HCT116 (cell line): ENCODE measurements at regions not wholly inside any gene's neighbourhood (a gene's known extent, or its start where the extent isn't known, plus 50 kb on each side); places are given as distances from the start of the nearest gene placed in this dataset.

Experiments
- ATAC-seq: fragments of 200-7000 bp; cut with Tn5 transposase; 2 replicates; pipeline ENCODE4 v1.9.1; 2020; ENCODE audit warnings: mild to moderate bottlenecking, moderate library complexity
- BruUV-seq: library from RNA; stranded (reverse); fragments of 400-500 nt; replicated peaks from 2 replicates; lab custom pipeline; 2021; lab: Mats Ljungman, UMichigan
- CTCF ChIA-PET: fragments of 300-600 bp; sonication (Branson Sonifier 250); formaldehyde crosslinking; loops from one replicate; lab custom pipeline; 2021; ENCODE audit warnings: antibody characterized with exemption; lab: Charles Lee
- POLR2A ChIA-PET: fragments of 300-600, 350-600 bp; sonication (Branson Sonifier 250); formaldehyde crosslinking; loops from one replicate; lab custom pipeline; 2021; ENCODE audit warnings: antibody characterized with exemption; lab: Charles Lee
- RAD21 ChIA-PET, 2 experiments: fragments of 300-600 bp; sonication (Branson Sonifier 250); formaldehyde crosslinking; loops; one replicate each; lab custom pipeline; 2023; ENCODE audit warnings: low total read pairs in 2 of 2; ENCODE audit not compliant: uncharacterized antibody in 2 of 2, unreplicated experiment in 2 of 2, low non-redundant PET in 1 of 2; lab: Charles Lee
- DNase-seq: peaks from one replicate; pipeline ENCODE4 v3.0.0-alpha.2; 2010; ENCODE audit warnings: low read depth, low spot score
- H2AFZ ChIP-seq: fragments of 200-600 bp; shearing (Covaris generic), sonication (generic); 2 replicates; pipeline ENCODE4 v1.6.1; 2017; ENCODE audit warnings: low read depth, mixed run types, mixed read lengths, antibody characterized with exemption, low read length; ENCODE audit not compliant: poor library complexity, severe bottlenecking
- H3K27ac ChIP-seq: 2 replicates; pipeline ENCODE4 v1.5.1; 2012; ENCODE audit warnings: low read depth, low read length
- H3K27me3 ChIP-seq: fragments of 200-600 bp; sonication (generic); 2 replicates; pipeline ENCODE4 v1.6.1; 2016; ENCODE audit warnings: mixed run types, low read length, mixed read lengths; ENCODE audit not compliant: insufficient read depth
- H3K36me3 ChIP-seq, 2 experiments: fragments of 200-500 bp in 1 of 2; fragments of 200-600 bp in 1 of 2; sonication (Bioruptor generic) in 1 of 2; sonication (generic) in 1 of 2; 2 replicates each; pipeline versions ENCODE4 v1.5.1 to v1.6.1; 2014 to 2016; ENCODE audit warnings: low read length in 2 of 2, inconsistent platforms in 1 of 2, mixed read lengths in 1 of 2, mixed run types in 1 of 2; ENCODE audit not compliant: insufficient read depth in 2 of 2, control insufficient read depth in 1 of 2
- H3K4me1 ChIP-seq, 2 experiments: fragments of 200-600 bp in 1 of 2; sonication (generic) in 1 of 2; 2 replicates each; pipeline versions ENCODE4 v1.5.1 to v1.6.1; 2012 to 2017; ENCODE audit warnings: low read length in 2 of 2, inconsistent platforms in 1 of 2, mild to moderate bottlenecking in 1 of 2, mixed read lengths in 1 of 2, mixed run types in 1 of 2, moderate library complexity in 1 of 2; ENCODE audit not compliant: insufficient read depth in 2 of 2, control insufficient read depth in 1 of 2
- H3K4me2 ChIP-seq: fragments of 200-600 bp; sonication (generic); 2 replicates; pipeline ENCODE4 v1.6.1; 2017; ENCODE audit warnings: mixed run types, low read length, mixed read lengths
- H3K4me3 ChIP-seq, 2 experiments: fragments of 200-600 bp in 1 of 2; sonication (generic) in 1 of 2; replicated peaks in 1 of 2; 2 replicates each; pipeline ENCODE4 v1.5.1; 2011 to 2016; ENCODE audit warnings: low read length in 2 of 2, control low read depth in 1 of 2, low read depth in 1 of 2, mild to moderate bottlenecking in 1 of 2, mixed read lengths in 1 of 2, mixed run types in 1 of 2
- H3K79me2 ChIP-seq: fragments of 200-600 bp; sonication (generic); 2 replicates; pipeline ENCODE4 v1.6.1; 2017; ENCODE audit warnings: mild to moderate bottlenecking, mixed run types, low read length, moderate library complexity, mixed read lengths; ENCODE audit not compliant: insufficient read depth
- H3K9ac ChIP-seq: fragments of 200-600 bp; sonication (generic); 2 replicates; pipeline ENCODE4 v1.6.1; 2016; ENCODE audit warnings: low read length, mixed read lengths
- H3K9me2 ChIP-seq: fragments of 200-600 bp; sonication (generic), shearing (Covaris generic); 2 replicates; pipeline ENCODE4 v1.6.1; 2017; ENCODE audit warnings: mixed run types, mild to moderate bottlenecking, moderate library complexity; ENCODE audit not compliant: insufficient read depth
- H3K9me3 ChIP-seq, 2 experiments: fragments of 200-500 bp in 1 of 2; fragments of 200-600 bp in 1 of 2; sonication (Bioruptor generic) in 1 of 2; sonication (generic) in 1 of 2; 2 replicates each; pipeline ENCODE4 v1.6.1; 2014 to 2017; ENCODE audit warnings: low read length in 2 of 2, mixed read lengths in 2 of 2, inconsistent platforms in 1 of 2, low read depth in 1 of 2, mild to moderate bottlenecking in 1 of 2, mixed run types in 1 of 2, moderate library complexity in 1 of 2; ENCODE audit not compliant: control insufficient read depth in 1 of 2, insufficient read depth in 1 of 2
- H4K20me1 ChIP-seq: fragments of 200-600 bp; sonication (generic), shearing (Covaris generic); 2 replicates; pipeline ENCODE4 v1.6.1; 2017; ENCODE audit warnings: mixed run types, mild to moderate bottlenecking, moderate library complexity; ENCODE audit not compliant: insufficient read depth
- CBX3 ChIP-seq: IDR thresholded peaks from 2 replicates; pipeline ENCODE4 v1.6.1; 2012; ENCODE audit warnings: low read depth
- CEBPB ChIP-seq: IDR thresholded peaks from 2 replicates; pipeline ENCODE4 v1.6.1; 2012; ENCODE audit warnings: low read depth
- EGR1 ChIP-seq: IDR thresholded peaks from 2 replicates; pipeline ENCODE4 v1.6.1; 2012; ENCODE audit warnings: low read depth
- ELF1 ChIP-seq: IDR thresholded peaks from 2 replicates; pipeline ENCODE4 v1.6.1; 2012; ENCODE audit warnings: low read depth, borderline replicate concordance
- EZH2 ChIP-seq: fragments of 200-600 bp; sonication (generic); IDR thresholded peaks from 2 replicates; pipeline ENCODE4 v1.6.1; 2017; ENCODE audit warnings: antibody characterized with exemption, mixed run types
- EZH2phosphoT487 ChIP-seq: fragments of 200-600 bp; IDR thresholded peaks from 2 replicates; pipeline ENCODE4 v1.6.1; 2018; ENCODE audit warnings: antibody characterized with exemption, borderline replicate concordance
- FOSL1 ChIP-seq: IDR thresholded peaks from 2 replicates; pipeline ENCODE4 v1.6.1; 2012; ENCODE audit warnings: low read depth
- JUND ChIP-seq: IDR thresholded peaks from 2 replicates; pipeline ENCODE4 v1.6.1; 2012
- MAX ChIP-seq: IDR thresholded peaks from 2 replicates; pipeline ENCODE4 v1.6.1; 2012
- POLR2A ChIP-seq: IDR thresholded peaks from 2 replicates; pipeline ENCODE4 v1.7.0; 2011; ENCODE audit warnings: borderline replicate concordance; ENCODE audit not compliant: insufficient read depth, insufficient read length; ENCODE audit errors: extremely low read depth
- POLR2AphosphoS5 ChIP-seq: IDR thresholded peaks from 2 replicates; pipeline ENCODE4 v1.6.1; 2011; ENCODE audit warnings: mild to moderate bottlenecking, low read depth, low read length, moderate library complexity
- RAD21 ChIP-seq: IDR thresholded peaks from 2 replicates; pipeline ENCODE4 v1.6.1; 2012; ENCODE audit warnings: low read depth, mild to moderate bottlenecking
- REST ChIP-seq: IDR thresholded peaks from 2 replicates; pipeline ENCODE4 v1.6.1; 2012; ENCODE audit warnings: low read depth
- SIN3A ChIP-seq: IDR thresholded peaks from 2 replicates; pipeline ENCODE4 v1.6.1; 2012; ENCODE audit warnings: low read depth
- SRF ChIP-seq: IDR thresholded peaks from 2 replicates; pipeline ENCODE4 v1.6.1; 2012; ENCODE audit warnings: low read depth
- TCF7L2 ChIP-seq: IDR thresholded peaks from 2 replicates; pipeline ENCODE4 v1.7.0; 2011; ENCODE audit warnings: borderline replicate concordance, inconsistent platforms; ENCODE audit not compliant: insufficient read depth, insufficient read length; ENCODE audit errors: extremely low read depth
- YY1 ChIP-seq: IDR thresholded peaks from 2 replicates; pipeline ENCODE4 v1.6.1; 2011; ENCODE audit warnings: low read length, low read depth, moderate library complexity, mild to moderate bottlenecking; ENCODE audit not compliant: insufficient replicate concordance; ENCODE audit errors: extremely low read depth
- ZFX ChIP-seq: fragments of 450-650 bp; IDR thresholded peaks from 2 replicates; pipeline ENCODE4 v1.6.1; 2017
- ZNF274 ChIP-seq: fragments of 200-500 bp; sonication (Bioruptor generic); IDR thresholded peaks from 2 replicates; pipeline ENCODE4 v1.6.1; 2014; ENCODE audit warnings: mild to moderate bottlenecking, low read depth, low read length, inconsistent platforms
- intact Hi-C: fragments of 100-400 bp; cut with micrococcal nuclease; formaldehyde crosslinking; loops from 2 replicates; pipeline ENCODE4 v1.10.0; 2022
- TF ChIP-seq, protein P1 (sequence below), 3 experiments: fragments of 200-600 bp in 1 of 3; sonication (generic) in 1 of 3; IDR thresholded peaks in 2 of 3; conservative IDR thresholded peaks in 1 of 3; 2 replicates each; pipeline ENCODE4 v1.5.1; 2012 to 2017; ENCODE audit warnings: low read depth in 2 of 3, low read length in 2 of 3, antibody characterized with exemption in 1 of 3, borderline replicate concordance in 1 of 3, control low read depth in 1 of 3, mild to moderate bottlenecking in 1 of 3, mixed read lengths in 1 of 3, mixed run types in 1 of 3, moderate library complexity in 1 of 3; ENCODE audit not compliant: insufficient read depth in 1 of 3

GRCh38 chr5:57745700-57746651, 263.4 kb upstream of the ACTBL2 start:
- intact Hi-C loops, result no loop called here
- Histone ChIP-seq H3K36me3 (no peaks in the 10 kb centered on the region), H2AFZ (no peak overlapping the region), H3K9ac (no peak overlapping the region), H3K4me3 (no peak overlapping the region), H3K4me2 (no peak overlapping the region), H4K20me1 (no peaks in the 10 kb centered on the region), H3K4me1 (peaks cover 0 to 6% of the 10 kb centered on the region in 2 experiments; a peak in 2 of 4 replicates), H3K27me3 (no peaks in the 10 kb centered on the region), H3K27ac (no peak overlapping the region), H3K9me3 (no peaks in the 10 kb centered on the region), H3K79me2 (no peaks in the 10 kb centered on the region), H3K9me2 (no peaks in the 10 kb centered on the region)
- POLR2A ChIA-PET, result no interaction called here
- ATAC-seq (no peak), DNase-seq (no peak)
- BruUV-seq, result no TSS peak
- RAD21 ChIA-PET, result no interaction called here
- TF ChIP-seq YY1 (no peak), SIN3A (no peak), JUND (no peak), ZNF274 (no peak), EZH2 (no peak), EGR1 (no peak), CEBPB (no peak), ELF1 (no peak), EZH2phosphoT487 (no peak), FOSL1 (no peak), POLR2AphosphoS5 (no peak), SRF (no peak), ZFX (no peak), CBX3 (no peak), POLR2A (no peak), MAX (no peak), RAD21 (no peak), REST (no peak), TCF7L2 (no peak)
- TF ChIP-seq, protein P1, sequence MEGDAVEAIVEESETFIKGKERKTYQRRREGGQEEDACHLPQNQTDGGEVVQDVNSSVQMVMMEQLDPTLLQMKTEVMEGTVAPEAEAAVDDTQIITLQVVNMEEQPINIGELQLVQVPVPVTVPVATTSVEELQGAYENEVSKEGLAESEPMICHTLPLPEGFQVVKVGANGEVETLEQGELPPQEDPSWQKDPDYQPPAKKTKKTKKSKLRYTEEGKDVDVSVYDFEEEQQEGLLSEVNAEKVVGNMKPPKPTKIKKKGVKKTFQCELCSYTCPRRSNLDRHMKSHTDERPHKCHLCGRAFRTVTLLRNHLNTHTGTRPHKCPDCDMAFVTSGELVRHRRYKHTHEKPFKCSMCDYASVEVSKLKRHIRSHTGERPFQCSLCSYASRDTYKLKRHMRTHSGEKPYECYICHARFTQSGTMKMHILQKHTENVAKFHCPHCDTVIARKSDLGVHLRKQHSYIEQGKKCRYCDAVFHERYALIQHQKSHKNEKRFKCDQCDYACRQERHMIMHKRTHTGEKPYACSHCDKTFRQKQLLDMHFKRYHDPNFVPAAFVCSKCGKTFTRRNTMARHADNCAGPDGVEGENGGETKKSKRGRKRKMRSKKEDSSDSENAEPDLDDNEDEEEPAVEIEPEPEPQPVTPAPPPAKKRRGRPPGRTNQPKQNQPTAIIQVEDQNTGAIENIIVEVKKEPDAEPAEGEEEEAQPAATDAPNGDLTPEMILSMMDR (IDR thresholded peaks at IDR 0.05 in 2 of 3, conservative IDR thresholded peaks at IDR 0.05 in 1 of 3; ENCODE audit: borderline replicate concordance in 1 of 3, insufficient read depth in 1 of 3, low read depth in 2 of 3, low read length in 2 of 3), result no peak
- CTCF ChIA-PET, result no interaction called here
